Gastrocnemius medialis (tissue), 4 donors: ENCODE measurements at regions not wholly inside any gene's neighbourhood (a gene's known extent, or its start where the extent isn't known, plus 50 kb on each side); places are given as distances from the start of the nearest gene placed in this dataset.

Experiments
- ATAC-seq, 2 donors: fragments of 150-250 bp; one replicate each; pipeline ENCODE4 v1.9.1; 2016
- DNase-seq, 2 donors: peaks; one replicate each; pipeline ENCODE4 v3.0.0-alpha.2; 2019
- H3K27ac ChIP-seq, 4 donors: fragments of 200-600 bp; sonication (generic); 1 replicate in 1 of 4; 2 replicates in 3 of 4; pipeline ENCODE4 v1.5.1; 2016 to 2018; ENCODE audit warnings: mild to moderate bottlenecking in 2 of 4, moderate library complexity in 1 of 4
- H3K27me3 ChIP-seq, 3 donors: fragments of 200-600 bp; sonication (generic) in 2 of 3; 1 replicate in 1 of 3; 2 replicates in 2 of 3; pipeline versions ENCODE4 v1.5.1 to v1.6.0; 2016 to 2019; ENCODE audit warnings: mild to moderate bottlenecking in 1 of 3, moderate library complexity in 1 of 3
- H3K36me3 ChIP-seq, 2 donors: fragments of 200-600 bp; sonication (generic) in 1 of 2; one replicate each; pipeline ENCODE4 v1.5.1; 2017 to 2018
- H3K4me1 ChIP-seq, 2 donors: fragments of 200-600 bp; sonication (generic) in 1 of 2; one replicate each; pipeline ENCODE4 v1.5.1; 2016 to 2017; ENCODE audit warnings: mild to moderate bottlenecking in 2 of 2
- H3K4me3 ChIP-seq, 4 donors: fragments of 200-600 bp; sonication (generic) in 3 of 4; 1 replicate in 1 of 4; 2 replicates in 3 of 4; pipeline ENCODE4 v1.5.1; 2016 to 2019; ENCODE audit warnings: mild to moderate bottlenecking in 2 of 4
- H3K9me3 ChIP-seq, 3 donors: fragments of 200-600 bp; sonication (generic) in 2 of 3; 1 replicate in 1 of 3; 2 replicates in 2 of 3; pipeline ENCODE4 v1.5.1; 2016 to 2019
- POLR2A ChIP-seq, 2 donors: fragments of 450-650 bp; IDR thresholded peaks; one replicate each; pipeline ENCODE4 v1.6.1; 2017; ENCODE audit warnings: antibody characterized with exemption in 2 of 2, mild to moderate bottlenecking in 2 of 2, moderate library complexity in 2 of 2
- in situ Hi-C, 4 donors: fragments of 200-750 bp; cut with MboI; loops; one replicate each; pipeline versions ENCODE4 v1.15.0 to v1.8.0; 2017; ENCODE audit warnings: low sequenced_read_pairs in 4 of 4
- intact Hi-C: fragments of 100-400 bp; cut with DNase I; formaldehyde crosslinking; loops from one replicate; pipeline ENCODE4 v1.15.1; 2023; ENCODE audit warnings: low total_unique reads
- TF ChIP-seq, protein P1 (sequence below), 5 experiments: fragments of 450-650 bp in 3 of 5; fragments of 200-600 bp in 2 of 5; sonication (generic) in 2 of 5; IDR thresholded peaks in 4 of 5; conservative IDR thresholded peaks in 1 of 5; 1 replicate in 4 of 5; 2 replicates in 1 of 5; pipeline ENCODE4 v1.5.1; 2016 to 2019; ENCODE audit warnings: antibody characterized with exemption in 5 of 5, mild to moderate bottlenecking in 3 of 5, moderate library complexity in 3 of 5

GRCh38 chr2:149877913-149878312, 290.3 kb upstream of the MMADHC start:
- ATAC-seq = no peak
- Histone ChIP-seq H3K4me3 (no peak overlapping the region), H3K4me1 (no peaks in the 10 kb centered on the region), H3K36me3 (no peaks in the 10 kb centered on the region), H3K9me3 (no peaks in the 10 kb centered on the region), H3K27me3 (no peaks in the 10 kb centered on the region), H3K27ac (no peak overlapping the region)
- in situ Hi-C loops = no loop called here
- TF ChIP-seq, protein P1, sequence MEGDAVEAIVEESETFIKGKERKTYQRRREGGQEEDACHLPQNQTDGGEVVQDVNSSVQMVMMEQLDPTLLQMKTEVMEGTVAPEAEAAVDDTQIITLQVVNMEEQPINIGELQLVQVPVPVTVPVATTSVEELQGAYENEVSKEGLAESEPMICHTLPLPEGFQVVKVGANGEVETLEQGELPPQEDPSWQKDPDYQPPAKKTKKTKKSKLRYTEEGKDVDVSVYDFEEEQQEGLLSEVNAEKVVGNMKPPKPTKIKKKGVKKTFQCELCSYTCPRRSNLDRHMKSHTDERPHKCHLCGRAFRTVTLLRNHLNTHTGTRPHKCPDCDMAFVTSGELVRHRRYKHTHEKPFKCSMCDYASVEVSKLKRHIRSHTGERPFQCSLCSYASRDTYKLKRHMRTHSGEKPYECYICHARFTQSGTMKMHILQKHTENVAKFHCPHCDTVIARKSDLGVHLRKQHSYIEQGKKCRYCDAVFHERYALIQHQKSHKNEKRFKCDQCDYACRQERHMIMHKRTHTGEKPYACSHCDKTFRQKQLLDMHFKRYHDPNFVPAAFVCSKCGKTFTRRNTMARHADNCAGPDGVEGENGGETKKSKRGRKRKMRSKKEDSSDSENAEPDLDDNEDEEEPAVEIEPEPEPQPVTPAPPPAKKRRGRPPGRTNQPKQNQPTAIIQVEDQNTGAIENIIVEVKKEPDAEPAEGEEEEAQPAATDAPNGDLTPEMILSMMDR (IDR thresholded peaks at IDR 0.05 in 4 of 5, conservative IDR thresholded peaks at IDR 0.05 in 1 of 5) = no peak
- TF ChIP-seq POLR2A (IDR thresholded peaks at IDR 0.05) = no peak
- intact Hi-C loops = no loop called here
- DNase-seq = no peak

GRCh38 chr2:149877074-149877473, 289.5 kb upstream of the MMADHC start:
- intact Hi-C loops = no loop called here

DNA sequence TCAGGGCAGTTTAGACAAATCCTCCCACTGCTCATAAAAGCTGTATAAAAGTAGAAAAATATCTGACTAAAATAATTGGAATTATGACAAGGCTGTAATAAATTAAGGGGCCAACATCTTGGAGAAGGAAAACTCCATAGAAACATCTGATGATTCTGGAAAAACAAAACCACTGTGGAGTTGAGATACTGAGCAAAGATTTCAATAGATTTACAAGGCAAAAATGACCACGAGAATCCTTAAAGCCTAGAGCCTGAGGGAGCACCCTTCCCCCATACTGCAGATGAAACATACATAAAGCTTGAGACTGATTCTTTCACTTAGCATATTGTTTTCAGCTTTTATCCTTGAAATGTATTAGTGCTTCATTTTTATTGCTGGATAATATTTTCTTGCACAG, 286.4 kb upstream of the MMADHC start:
- no peak overlapping the region for H3K4me3 ChIP-seq

More at GRCh38 chr2:149877074-149877473, 289.5 kb upstream of the MMADHC start:
- DNase-seq = no peak
- no peak for ATAC-seq
- in situ Hi-C loops = no loop called here
- Histone ChIP-seq H3K9me3 (no peaks in the 10 kb centered on the region), H3K36me3 (no peaks in the 10 kb centered on the region), H3K27ac (no peak overlapping the region), H3K4me1 (no peaks in the 10 kb centered on the region), H3K27me3 (no peaks in the 10 kb centered on the region), H3K4me3 (no peak overlapping the region)
- TF ChIP-seq POLR2A (IDR thresholded peaks at IDR 0.05) = no peak
- TF ChIP-seq, protein P1 (IDR thresholded peaks at IDR 0.05 in 4 of 5, conservative IDR thresholded peaks at IDR 0.05 in 1 of 5) = no peak

GRCh38 chr2:149872638-149873150, 285.1 kb upstream of the MMADHC start:
- no peaks in the 10 kb centered on the region for H3K4me1 ChIP-seq
- intact Hi-C loops = no loop called here
- DNase-seq = no peak
- H3K4me3 ChIP-seq = no peak overlapping the region
- no peak for ATAC-seq
- H3K27ac ChIP-seq = no peak overlapping the region
- no peak for TF ChIP-seq POLR2A (IDR thresholded peaks at IDR 0.05)
- TF ChIP-seq, protein P1 (IDR thresholded peaks at IDR 0.05 in 4 of 5, conservative IDR thresholded peaks at IDR 0.05 in 1 of 5) = no peak
- no peaks in the 10 kb centered on the region for H3K9me3 ChIP-seq
- no peaks in the 10 kb centered on the region for H3K27me3 ChIP-seq
- in situ Hi-C loops = no loop called here
- no peaks in the 10 kb centered on the region for H3K36me3 ChIP-seq

More for the DNA sequence above, 286.4 kb upstream of the MMADHC start:
- no peak for DNase-seq
- Histone ChIP-seq H3K36me3 (no peaks in the 10 kb centered on the region), H3K27me3 (no peaks in the 10 kb centered on the region), H3K27ac (no peak overlapping the region), H3K4me1 (no peaks in the 10 kb centered on the region), H3K9me3 (no peaks in the 10 kb centered on the region)
- in situ Hi-C loops = no loop called here
- intact Hi-C loops = no loop called here
- TF ChIP-seq, protein P1 (IDR thresholded peaks at IDR 0.05 in 4 of 5, conservative IDR thresholded peaks at IDR 0.05 in 1 of 5) = no peak
- TF ChIP-seq POLR2A (IDR thresholded peaks at IDR 0.05) = no peak
- no peak for ATAC-seq

DNA sequence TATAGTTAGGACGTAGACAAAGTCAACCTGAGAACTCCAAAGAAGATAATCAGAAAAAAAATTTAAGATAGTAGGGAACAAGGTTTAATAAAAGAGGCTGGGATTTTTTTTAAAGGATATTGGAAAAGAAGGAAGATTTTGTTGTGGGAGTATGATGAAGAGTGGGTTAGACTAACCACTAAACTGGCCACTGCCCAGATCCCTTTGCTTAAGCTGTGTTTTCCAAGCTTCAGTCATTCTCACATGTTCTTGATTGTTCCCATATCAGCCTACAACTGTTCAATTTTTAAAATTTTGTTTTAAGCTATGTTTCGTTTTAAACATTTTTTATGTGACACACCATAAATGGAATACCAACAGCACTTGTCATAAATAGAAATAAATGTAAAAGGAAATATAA, 284.5 kb upstream of the MMADHC start:
- no peaks in the 10 kb centered on the region for H3K27me3 ChIP-seq
- ATAC-seq (no peak), DNase-seq (no peak)
- intact Hi-C loops (no loop called here), in situ Hi-C loops (no loop called here)
- TF ChIP-seq POLR2A (IDR thresholded peaks at IDR 0.05) = no peak
- TF ChIP-seq, protein P1 (IDR thresholded peaks at IDR 0.05 in 4 of 5, conservative IDR thresholded peaks at IDR 0.05 in 1 of 5) = no peak
- no peak overlapping the region for H3K4me3 ChIP-seq
- no peak overlapping the region for H3K27ac ChIP-seq
- H3K4me1 ChIP-seq = no peaks in the 10 kb centered on the region
- no peaks in the 10 kb centered on the region for H3K36me3 ChIP-seq
- no peaks in the 10 kb centered on the region for H3K9me3 ChIP-seq
